ENCODE measurements at regions not wholly inside any gene's neighbourhood (a gene's known extent, or its start where the extent isn't known, plus 50 kb on each side); places are given as distances from the start of the nearest gene placed in this dataset.

GRCh38 chr10:78658645-78659597, 409.8 kb upstream of the ZMIZ1 start:
- Histone ChIP-seq H3K4me1 (ENCODE audit: insufficient read depth, low read length, poor library complexity, severe bottlenecking) (no peaks in the 10 kb centered on the region), H3K4me3 (ENCODE audit: low read depth, low read length, poor library complexity, severe bottlenecking) (no peak overlapping the region), H3K9me3 (ENCODE audit: low read depth, low read length, poor library complexity, severe bottlenecking) (no peaks in the 10 kb centered on the region), H3K27me3 (replicated peaks; ENCODE audit: insufficient read depth, low read depth, low read length, poor library complexity) (peaks cover 1% of the 10 kb centered on the region), H3K27ac (ENCODE audit: low read depth, low read length, poor library complexity, severe bottlenecking) (no peak overlapping the region), H3K36me3 (ENCODE audit: insufficient read depth, low read length, poor library complexity, severe bottlenecking) (no peaks in the 10 kb centered on the region)
- no TSS peak for BruUV-seq (replicated peaks)
- intact Hi-C loops (cut with micrococcal nuclease; ENCODE audit: unreplicated experiment), result loop anchor here (5.0 kb wide), 1 partner anchor 538 kb away; no protein-coding TSS in a partner anchor
- no peak for TF ChIP-seq EZH2 (IDR thresholded peaks at IDR 0.05; ENCODE audit: borderline replicate concordance, low read depth, low read length, poor library complexity, severe bottlenecking)
- no peak for TF ChIP-seq CTCF (conservative IDR thresholded peaks at IDR 0.05; ENCODE audit: low read depth, low read length)
- POLR2A ChIA-PET (ENCODE audit: low non-redundant PET), result no interaction called here
- CTCF ChIA-PET, result interaction anchor here (0.6 to 1.5 kb wide), 2 partner anchors 18 to 537 kb away, joined by 3 read pairs; no protein-coding TSS in a partner anchor
- DNase-seq (ENCODE audit: low spot score), result no peak

- CTCF ChIA-PET, result interaction anchor here (0.6 kb wide), 1 partner anchor 536 kb away, joined by 3 read pairs; no protein-coding TSS in a partner anchor
- BruUV-seq (replicated peaks), result no TSS peak
- H3K36me3 ChIP-seq (ENCODE audit: insufficient read depth, low read length, poor library complexity, severe bottlenecking), result no peaks in the 10 kb centered on the region
- intact Hi-C loops (cut with micrococcal nuclease; ENCODE audit: unreplicated experiment), result loop anchor here (5.0 kb wide), 1 partner anchor 538 kb away; no protein-coding TSS in a partner anchor
- no peaks in the 10 kb centered on the region for H3K4me1 ChIP-seq (ENCODE audit: insufficient read depth, low read length, poor library complexity, severe bottlenecking)
- POLR2A ChIA-PET (ENCODE audit: low non-redundant PET), result no interaction called here
- no peak for TF ChIP-seq CTCF (conservative IDR thresholded peaks at IDR 0.05; ENCODE audit: low read depth, low read length)
- TF ChIP-seq EZH2 (IDR thresholded peaks at IDR 0.05; ENCODE audit: borderline replicate concordance, low read depth, low read length, poor library complexity, severe bottlenecking), result no peak
- peaks cover 2% of the 10 kb centered on the region for H3K9me3 ChIP-seq (ENCODE audit: low read depth, low read length, poor library complexity, severe bottlenecking)
- DNase-seq (ENCODE audit: low spot score), result no peak
- no peak overlapping the region for H3K4me3 ChIP-seq (ENCODE audit: low read depth, low read length, poor library complexity, severe bottlenecking)
- no peaks in the 10 kb centered on the region for H3K27me3 ChIP-seq (replicated peaks; ENCODE audit: insufficient read depth, low read depth, low read length, poor library complexity)
- no peak overlapping the region for H3K27ac ChIP-seq (ENCODE audit: low read depth, low read length, poor library complexity, severe bottlenecking)
Observed at GRCh38 chr10:78659598-78659967, 409.2 kb upstream of the ZMIZ1 start.

- H3K4me3 ChIP-seq (ENCODE audit: low read depth, low read length, poor library complexity, severe bottlenecking), result no peak overlapping the region
- ChIA-PET POLR2A (ENCODE audit: low non-redundant PET) (no interaction called here), CTCF (no interaction called here)
- H3K36me3 ChIP-seq (ENCODE audit: insufficient read depth, low read length, poor library complexity, severe bottlenecking), result no peaks in the 10 kb centered on the region
- no peak overlapping the region for H3K27ac ChIP-seq (ENCODE audit: low read depth, low read length, poor library complexity, severe bottlenecking)
- no peaks in the 10 kb centered on the region for H3K4me1 ChIP-seq (ENCODE audit: insufficient read depth, low read length, poor library complexity, severe bottlenecking)
- peaks cover 8% of the 10 kb centered on the region for H3K9me3 ChIP-seq (ENCODE audit: low read depth, low read length, poor library complexity, severe bottlenecking)
- no peak for TF ChIP-seq CTCF (conservative IDR thresholded peaks at IDR 0.05; ENCODE audit: low read depth, low read length)
- H3K27me3 ChIP-seq (replicated peaks; ENCODE audit: insufficient read depth, low read depth, low read length, poor library complexity), result peaks cover 1% of the 10 kb centered on the region
- DNase-seq (ENCODE audit: low spot score), result no peak
- no TSS peak for BruUV-seq (replicated peaks)
- intact Hi-C loops (cut with micrococcal nuclease; ENCODE audit: unreplicated experiment), result loop anchor here (10.0 kb wide), 1 partner anchor 404 kb away; the partner anchor contains the start of gene ZMIZ1
Observed at GRCh38 chr10:78660446-78661106, 408.2 kb upstream of the ZMIZ1 start.
